ENCODE measurements at regions not wholly inside any gene's neighbourhood (a gene's known extent, or its start where the extent isn't known, plus 50 kb on each side); places are given as distances from the start of the nearest gene placed in this dataset.

GRCh38 chr1:60678391-60678790, 404.0 kb upstream of the NFIA start:
- no peaks in the 10 kb centered on the region for H3K36me3 ChIP-seq
- TF ChIP-seq POLR2A (IDR thresholded peaks at IDR 0.05) (no peak), CTCF (IDR thresholded peaks at IDR 0.05) (no peak), POLR2AphosphoS5 (IDR thresholded peaks at IDR 0.05) (no peak), EP300 (IDR thresholded peaks at IDR 0.05) (no peak)
- no peaks in the 10 kb centered on the region for H3K9me3 ChIP-seq
- H3K27ac ChIP-seq = no peak overlapping the region
- no peaks in the 10 kb centered on the region for H3K4me1 ChIP-seq
- no peak overlapping the region for H3K4me3 ChIP-seq
- intact Hi-C loops (cut with DNase I) = no loop called here
- no peaks in the 10 kb centered on the region for H3K27me3 ChIP-seq
- WGBS, 2 donors = 43 to 64% methylated on average over 3 of the region's 3 CpGs
- DNase-seq = no peak

DNA sequence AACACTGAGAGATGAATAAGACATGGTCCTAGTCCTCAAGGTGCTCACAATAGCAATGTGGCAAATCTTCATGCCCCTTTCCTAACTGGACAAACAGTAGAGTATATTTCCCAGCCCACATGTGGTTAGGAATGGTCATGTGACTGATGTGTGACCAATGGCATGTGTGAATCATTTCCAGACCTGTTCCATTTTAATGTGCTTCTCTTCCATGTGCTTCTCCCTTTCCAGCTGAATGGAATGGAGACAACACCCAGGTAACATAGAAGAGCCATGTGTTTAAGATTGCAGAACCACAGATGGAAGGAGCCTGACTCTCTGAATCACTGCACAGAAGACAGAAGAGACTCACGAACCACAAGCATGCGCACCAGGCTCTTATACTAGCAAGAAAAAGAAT, 409.9 kb upstream of the NFIA start:
- no peak for TF ChIP-seq EP300 (IDR thresholded peaks at IDR 0.05)
- TF ChIP-seq CTCF (IDR thresholded peaks at IDR 0.05) = no peak
- no peak for TF ChIP-seq POLR2A (IDR thresholded peaks at IDR 0.05)
- TF ChIP-seq POLR2AphosphoS5 (IDR thresholded peaks at IDR 0.05) = no peak
- WGBS, 2 donors = 82 to 92% methylated on average over 2 of the region's 2 CpGs
- Histone ChIP-seq H3K27ac (no peak overlapping the region), H3K4me3 (no peak overlapping the region), H3K36me3 (no peaks in the 10 kb centered on the region), H3K9me3 (no peaks in the 10 kb centered on the region), H3K4me1 (no peaks in the 10 kb centered on the region), H3K27me3 (no peaks in the 10 kb centered on the region)
- intact Hi-C loops (cut with DNase I) = no loop called here
- no peak for DNase-seq

- no peak overlapping the region for H3K27ac ChIP-seq
- H3K4me1 ChIP-seq = no peaks in the 10 kb centered on the region
- intact Hi-C loops (cut with DNase I) = no loop called here
- H3K9me3 ChIP-seq = no peaks in the 10 kb centered on the region
- DNase-seq = no peak
- H3K4me3 ChIP-seq = no peak overlapping the region
- 90 to 94% methylated on average over 4 of the region's 4 CpGs for WGBS, 2 donors
- no peaks in the 10 kb centered on the region for H3K36me3 ChIP-seq
- no peaks in the 10 kb centered on the region for H3K27me3 ChIP-seq
- no peak for TF ChIP-seq CTCF (IDR thresholded peaks at IDR 0.05)
- TF ChIP-seq POLR2AphosphoS5 (IDR thresholded peaks at IDR 0.05) = no peak
- TF ChIP-seq POLR2A (IDR thresholded peaks at IDR 0.05) = no peak
- no peak for TF ChIP-seq EP300 (IDR thresholded peaks at IDR 0.05)
Measured at GRCh38 chr1:60670302-60670701, 412.1 kb upstream of the NFIA start.

DNA sequence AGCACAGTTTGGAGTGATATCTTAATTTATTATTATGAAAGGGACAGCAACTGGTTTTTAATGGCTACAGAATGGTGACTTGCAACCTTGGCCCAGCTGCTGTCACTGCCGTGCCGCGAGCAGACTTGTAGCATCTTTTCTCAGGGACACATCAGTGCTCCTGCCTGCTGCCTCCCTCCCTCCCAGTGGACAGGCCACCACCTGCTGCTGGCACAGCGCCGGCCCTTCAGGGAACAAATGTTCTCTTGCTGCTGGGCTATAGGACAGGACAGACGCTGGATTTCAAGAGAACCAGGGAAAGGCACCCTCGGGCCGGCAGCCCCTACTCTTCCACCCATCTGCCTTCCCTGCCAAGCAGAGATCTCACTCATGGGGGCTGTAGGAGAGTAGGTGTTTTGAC, 413.8 kb upstream of the NFIA start:
- Histone ChIP-seq H3K4me1 (no peaks in the 10 kb centered on the region), H3K27ac (no peak overlapping the region), H3K36me3 (no peaks in the 10 kb centered on the region), H3K27me3 (no peaks in the 10 kb centered on the region), H3K4me3 (no peak overlapping the region), H3K9me3 (no peaks in the 10 kb centered on the region)
- no peak for TF ChIP-seq EP300 (IDR thresholded peaks at IDR 0.05)
- TF ChIP-seq CTCF (IDR thresholded peaks at IDR 0.05) = no peak
- TF ChIP-seq POLR2AphosphoS5 (IDR thresholded peaks at IDR 0.05) = no peak
- no peak for TF ChIP-seq POLR2A (IDR thresholded peaks at IDR 0.05)
- intact Hi-C loops (cut with DNase I) = no loop called here
- WGBS, 2 donors = 95 to 97% methylated on average over 8 of the region's 8 CpGs
- no peak for DNase-seq

- intact Hi-C loops (cut with DNase I) = no loop called here
- TF ChIP-seq EP300 (IDR thresholded peaks at IDR 0.05) (no peak), CTCF (IDR thresholded peaks at IDR 0.05) (no peak), POLR2A (IDR thresholded peaks at IDR 0.05) (no peak), POLR2AphosphoS5 (IDR thresholded peaks at IDR 0.05) (no peak)
- Histone ChIP-seq H3K4me3 (no peak overlapping the region), H3K36me3 (no peaks in the 10 kb centered on the region), H3K27ac (no peak overlapping the region), H3K9me3 (no peaks in the 10 kb centered on the region), H3K4me1 (no peaks in the 10 kb centered on the region), H3K27me3 (no peaks in the 10 kb centered on the region)
- 87 to 89% methylated on average over 1 of the region's 1 CpG for WGBS, 2 donors
- DNase-seq = no peak
Measured at GRCh38 chr1:60665311-60665710, 417.1 kb upstream of the NFIA start.
